Heart right ventricle (tissue), 16 donors: ENCODE measurements at regions not wholly inside any gene's neighbourhood (a gene's known extent, or its start where the extent isn't known, plus 50 kb on each side); places are given as distances from the start of the nearest gene placed in this dataset.

Experiments used
- ATAC-seq, 8 donors: fragments of 200-7000 bp; cut with Tn5 transposase; one replicate each; pipeline ENCODE4 v1.9.1; 2020; ENCODE audit warnings: mild to moderate bottlenecking in 8 of 8, moderate library complexity in 8 of 8, moderate number of reproducible peaks in 1 of 8
- DNase-seq, 2 donors: peaks; one replicate each; pipeline ENCODE4 v3.0.0-alpha.2; 2020
- H3K27ac ChIP-seq, 10 donors: fragments of 200-600 bp; sonication (generic) in 2 of 10; one replicate each; pipeline versions ENCODE4 v1.5.0 to v1.8.0; 2020 to 2022; ENCODE audit warnings: mild to moderate bottlenecking in 3 of 10
- H3K27me3 ChIP-seq, 7 donors: fragments of 200-600 bp; one replicate each; pipeline ENCODE4 v1.8.0; 2021 to 2022; ENCODE audit warnings: mild to moderate bottlenecking in 2 of 7
- H3K36me3 ChIP-seq, 9 donors: fragments of 200-600 bp; sonication (generic) in 1 of 9; one replicate each; pipeline versions ENCODE4 v1.5.0 to v1.8.0; 2020 to 2022; ENCODE audit warnings: mild to moderate bottlenecking in 2 of 9
- H3K4me1 ChIP-seq, 9 donors: fragments of 200-600 bp; sonication (generic) in 1 of 9; one replicate each; pipeline versions ENCODE4 v1.5.0 to v1.8.0; 2020 to 2022; ENCODE audit warnings: mild to moderate bottlenecking in 4 of 9
- H3K4me3 ChIP-seq, 10 donors: fragments of 200-600 bp; sonication (generic) in 2 of 10; one replicate each; pipeline versions ENCODE4 v1.5.0 to v1.8.0; 2020 to 2022; ENCODE audit warnings: mild to moderate bottlenecking in 7 of 10, moderate library complexity in 2 of 10
- H3K9me3 ChIP-seq, 11 donors: fragments of 200-600 bp in 10 of 11; sonication (generic) in 2 of 11; one replicate each; pipeline versions ENCODE4 v1.5.0 to v1.8.0; 2013 to 2022; ENCODE audit warnings: mild to moderate bottlenecking in 2 of 11, control low read depth in 1 of 11, moderate library complexity in 1 of 11
- CTCF ChIP-seq, 9 donors: fragments of 200-600 bp; sonication (generic) in 2 of 9; IDR thresholded peaks; one replicate each; pipeline versions ENCODE4 v1.5.0 to v1.8.0; 2021 to 2022; ENCODE audit warnings: antibody characterized with exemption in 9 of 9, mild to moderate bottlenecking in 5 of 9, moderate library complexity in 1 of 9
- WGBS, 2 donors: extraction: QIAGEN DNeasy Blood & Tissue Kit; methylation state at CpG; one replicate each; pipeline ENCODE4 v1.1.7; 2013; ENCODE audit warnings: inconsistent platforms in 1 of 2; 5-methylcytosine and 5-hydroxymethylcytosine counted together
- intact Hi-C, 10 donors: fragments of 100-400 bp; cut with DNase I; formaldehyde crosslinking; loops; one replicate each; pipeline versions ENCODE4 v1.11.1 to v1.14.2; 2022
- donor health status: Arrhythmogenic right ventricular cardiomyopathy.
- donor health status: ischemic (EF 13 %, LVEDD 7.1; RV severe dilation, severe dysfunction).
- donor health status: healthy with polysubstance abuse.
- donor health status: DM: no; HTN: yes; CAD: no.
- donor health status: DM: no; HTN: no; CAD: no.
- donor health status: ischemic (EF 25% LVEDD 6.9; RV normal size, moderate dysfunction).
- donor health status: ischemic (EF 25% LVEDD 5.7; RV mildly dilated, moderate dysfunction).
- donor health status: healthy.
- donor health status: DM: yes; HTN: yes; CAD: no.
- donor health status: Ischemic cardiomyopathy.
- donor health status: ischemic (EF 35%, LVEDD 5.7; RV mildly dilated, moderate dysfunction).
- donor health status: nonischemic (EF 11% LVEDD 7.7; RV severe dilation, severe dysfunction).
- donor health status: DM: yes; HTN: yes; CAD: no.
- donor health status: PGD.
- donor health status: ischemic (EF 29% LVEDD 5.4; RV normal size, mild dysfunction).
- donor health status: nonischemic (EF 23%, LVEDD 6.1; RV moderate dilation, normal function).

- TF ChIP-seq CTCF (IDR thresholded peaks at IDR 0.05): no peak
- no peak for ATAC-seq
- DNase-seq: no peak
- H3K27ac ChIP-seq: no peak overlapping the region
- H3K9me3 ChIP-seq: no peaks in the 10 kb centered on the region
- H3K27me3 ChIP-seq: peaks cover 0 to 5% (median 0%) of the 10 kb centered on the region in 7 donors
- intact Hi-C loops: loop anchor here in 2 of 10 donors (5.0 to 10.0 kb wide), 2 partner anchors 79 to 82 kb away; no protein-coding TSS in a partner anchor
- H3K36me3 ChIP-seq: no peaks in the 10 kb centered on the region
- no peak overlapping the region for H3K4me3 ChIP-seq
- peaks cover 15 to 32% (median 28%) of the 10 kb centered on the region in 9 donors for H3K4me1 ChIP-seq
- 92 to 96% methylated on average over 9 of the region's 9 CpGs for WGBS, 2 donors
Observed at GRCh38 chr6:41454189-41454789, 91.9 kb upstream of the FOXP4 start.

- no peak for TF ChIP-seq CTCF (IDR thresholded peaks at IDR 0.05)
- H3K36me3 ChIP-seq: no peaks in the 10 kb centered on the region
- intact Hi-C loops: loop anchor here in 2 of 10 donors (5.0 to 10.0 kb wide), 3 partner anchors 33 to 88 kb away; no protein-coding TSS in a partner anchor
Observed at GRCh38 chr6:41455410-41455809, 90.8 kb upstream of the FOXP4 start.

GRCh38 chr6:41455818-41456217 is 90.4 kb upstream of the FOXP4 start:
- no peak for DNase-seq
- ATAC-seq: no peak
- Histone ChIP-seq H3K9me3 (no peaks in the 10 kb centered on the region), H3K27me3 (peaks cover 0 to 5% (median 0%) of the 10 kb centered on the region in 7 donors), H3K36me3 (no peaks in the 10 kb centered on the region), H3K4me3 (no peak overlapping the region), H3K27ac (no peak overlapping the region), H3K4me1 (peaks cover 7 to 16% (median 14%) of the 10 kb centered on the region in 9 donors)
- intact Hi-C loops: loop anchor here in 4 of 10 donors (2.0 to 10.0 kb wide), 5 partner anchors 34 to 89 kb away; no protein-coding TSS in a partner anchor
- 63 to 67% methylated on average over 4 of the region's 4 CpGs for WGBS, 2 donors
- no peak for TF ChIP-seq CTCF (IDR thresholded peaks at IDR 0.05)

More at GRCh38 chr6:41455410-41455809, 90.8 kb upstream of the FOXP4 start:
- Histone ChIP-seq H3K4me3 (no peak overlapping the region), H3K27me3 (peaks cover 0 to 5% (median 0%) of the 10 kb centered on the region in 7 donors), H3K27ac (no peak overlapping the region), H3K4me1 (peaks cover 8 to 20% (median 18%) of the 10 kb centered on the region in 9 donors), H3K9me3 (no peaks in the 10 kb centered on the region)
- DNase-seq (no peak), ATAC-seq (no peak)
- WGBS, 2 donors: 88 to 95% methylated on average over 2 of the region's 2 CpGs

- 87 to 89% methylated on average over 8 of the region's 8 CpGs for WGBS, 2 donors
- Histone ChIP-seq H3K36me3 (no peaks in the 10 kb centered on the region), H3K4me1 (peaks cover 0 to 3% (median 0%) of the 10 kb centered on the region in 9 donors), H3K27me3 (peaks cover 0 to 5% (median 0%) of the 10 kb centered on the region in 7 donors), H3K9me3 (no peaks in the 10 kb centered on the region), H3K27ac (no peak overlapping the region), H3K4me3 (no peak overlapping the region)
- no peak for ATAC-seq
- no peak for TF ChIP-seq CTCF (IDR thresholded peaks at IDR 0.05)
- intact Hi-C loops: loop anchor here in 4 of 10 donors (2.0 to 10.0 kb wide), 5 partner anchors 35 to 90 kb away; no protein-coding TSS in a partner anchor
- no peak for DNase-seq
Observed at GRCh38 chr6:41457303-41457670, 88.9 kb upstream of the FOXP4 start.
